CD4-positive, alpha-beta T cell treated with Interleukin-12 subunit alpha and Interleukin-12 subunit beta, for 1 hour (primary cell): ENCODE measurements at regions not wholly inside any gene's neighbourhood (a gene's known extent, or its start where the extent isn't known, plus 50 kb on each side); places are given as distances from the start of the nearest gene placed in this dataset.
"Not testable (repeated sequence)": the region's sequence is repeated elsewhere in the genome, so short reads cannot be mapped to it uniquely, and the experiment has no call there.

Source experiments
- DNase-seq: peaks from one replicate; pipeline ENCODE4 v3.0.0-alpha.2; 2020

- no peak for DNase-seq
Observed at GRCh38 chr6:82118150-82118562, 129.4 kb downstream of the IBTK start.

GRCh38 chr6:82114748-82115147 lies 132.8 kb downstream of the IBTK start:
- no peak for DNase-seq

GRCh38 chr6:82113231-82113630 lies 134.3 kb downstream of the IBTK start:
- DNase-seq = no peak

- no peak for DNase-seq
Observed at GRCh38 chr6:82111818-82112217, 135.7 kb downstream of the IBTK start.

GRCh38 chr6:82111114-82111513 lies 136.4 kb downstream of the IBTK start:
- no peak for DNase-seq

GRCh38 chr6:82103171-82103570 lies 144.4 kb downstream of the IBTK start:
- DNase-seq = not testable (repeated sequence)

- not testable (repeated sequence) for DNase-seq
Observed at GRCh38 chr6:82101374-82102114, 146.0 kb downstream of the IBTK start.

GRCh38 chr6:82100763-82101162 lies 146.8 kb downstream of the IBTK start:
- not testable (repeated sequence) for DNase-seq

- no peak for DNase-seq
Observed at GRCh38 chr6:82097676-82098075, 149.9 kb downstream of the IBTK start.

GRCh38 chr6:82095091-82095490 lies 152.5 kb downstream of the IBTK start:
- no peak for DNase-seq

GRCh38 chr6:82094166-82094806 lies 153.3 kb downstream of the IBTK start:
- DNase-seq = no peak

- no peak for DNase-seq
Observed at GRCh38 chr6:82088978-82089771, 158.4 kb downstream of the IBTK start.

- no peak for DNase-seq
Observed at GRCh38 chr6:82086944-82087343, 160.6 kb downstream of the IBTK start.

- DNase-seq = no peak
Observed at GRCh38 chr6:82085701-82086100, 161.8 kb downstream of the IBTK start.

- no peak for DNase-seq
Observed at GRCh38 chr6:82084324-82084920, 163.1 kb downstream of the IBTK start.

GRCh38 chr6:82083646-82084045 lies 163.9 kb downstream of the IBTK start:
- no peak for DNase-seq

- DNase-seq = no peak
Observed at GRCh38 chr6:82080767-82081166, 166.8 kb downstream of the IBTK start.

- DNase-seq = no peak
Observed at GRCh38 chr6:82078286-82078908, 169.1 kb downstream of the IBTK start.

- no peak for DNase-seq
Observed at GRCh38 chr6:82076916-82077315, 170.6 kb downstream of the IBTK start.

GRCh38 chr6:82074556-82074955 lies 173.0 kb downstream of the IBTK start:
- DNase-seq = no peak

- no peak for DNase-seq
Observed at GRCh38 chr6:82073484-82073883, 174.1 kb downstream of the IBTK start.

GRCh38 chr6:82072751-82073150 lies 174.8 kb downstream of the IBTK start:
- no peak for DNase-seq

- DNase-seq = no peak
Observed at GRCh38 chr6:82072121-82072521, 175.4 kb downstream of the IBTK start.
